ENCODE measurements at regions not wholly inside any gene's neighbourhood (a gene's known extent, or its start where the extent isn't known, plus 50 kb on each side); places are given as distances from the start of the nearest gene placed in this dataset.

GRCh38 chr16:47983999-47984580 lies 171.7 kb downstream of the ABCC12 start:
- no peak for TF ChIP-seq EZH2phosphoT487 (IDR thresholded peaks at IDR 0.05)
- no peak for TF ChIP-seq CTCF (IDR thresholded peaks at IDR 0.05)
